ENCODE measurements at regions not wholly inside any gene's neighbourhood (a gene's known extent, or its start where the extent isn't known, plus 50 kb on each side); places are given as distances from the start of the nearest gene placed in this dataset.

DNA sequence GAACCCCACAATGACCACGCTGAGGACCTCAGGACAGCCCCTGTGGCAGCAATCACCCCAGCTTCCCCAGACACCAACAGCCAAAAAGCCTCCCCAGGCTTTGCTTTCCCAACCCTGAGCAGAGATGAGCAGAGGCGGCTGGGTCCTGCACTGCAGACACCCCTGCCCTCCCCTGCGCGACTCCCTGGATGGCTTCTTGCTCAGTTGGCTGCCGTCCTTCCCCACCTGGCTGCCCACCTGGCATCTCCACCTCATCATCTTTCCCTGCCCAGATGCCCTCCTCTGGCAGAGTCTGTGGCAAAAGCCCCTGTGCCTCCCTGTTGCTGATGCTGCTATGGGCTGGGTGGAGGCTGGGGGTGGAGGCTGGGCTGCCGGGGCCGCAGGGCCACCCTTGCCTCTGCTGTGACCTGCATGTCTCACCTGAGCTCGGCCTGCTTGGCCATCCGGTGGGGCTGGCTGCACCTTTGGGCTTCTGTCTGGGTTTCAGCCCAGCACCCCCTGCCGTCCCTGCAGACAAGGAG lies 567.7 kb downstream of the TCERG1L start:
- H3K4me2 ChIP-seq: no peak overlapping the region
- H2AFZ ChIP-seq (ENCODE audit: low read depth): no peak overlapping the region
- no peaks in the 10 kb centered on the region for H4K20me1 ChIP-seq (ENCODE audit: insufficient read depth)
- H3K79me2 ChIP-seq (ENCODE audit: insufficient read depth, low read depth): no peaks in the 10 kb centered on the region
- H3K9ac ChIP-seq: no peak overlapping the region
- TF ChIP-seq, protein P1, sequence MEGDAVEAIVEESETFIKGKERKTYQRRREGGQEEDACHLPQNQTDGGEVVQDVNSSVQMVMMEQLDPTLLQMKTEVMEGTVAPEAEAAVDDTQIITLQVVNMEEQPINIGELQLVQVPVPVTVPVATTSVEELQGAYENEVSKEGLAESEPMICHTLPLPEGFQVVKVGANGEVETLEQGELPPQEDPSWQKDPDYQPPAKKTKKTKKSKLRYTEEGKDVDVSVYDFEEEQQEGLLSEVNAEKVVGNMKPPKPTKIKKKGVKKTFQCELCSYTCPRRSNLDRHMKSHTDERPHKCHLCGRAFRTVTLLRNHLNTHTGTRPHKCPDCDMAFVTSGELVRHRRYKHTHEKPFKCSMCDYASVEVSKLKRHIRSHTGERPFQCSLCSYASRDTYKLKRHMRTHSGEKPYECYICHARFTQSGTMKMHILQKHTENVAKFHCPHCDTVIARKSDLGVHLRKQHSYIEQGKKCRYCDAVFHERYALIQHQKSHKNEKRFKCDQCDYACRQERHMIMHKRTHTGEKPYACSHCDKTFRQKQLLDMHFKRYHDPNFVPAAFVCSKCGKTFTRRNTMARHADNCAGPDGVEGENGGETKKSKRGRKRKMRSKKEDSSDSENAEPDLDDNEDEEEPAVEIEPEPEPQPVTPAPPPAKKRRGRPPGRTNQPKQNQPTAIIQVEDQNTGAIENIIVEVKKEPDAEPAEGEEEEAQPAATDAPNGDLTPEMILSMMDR (conservative IDR thresholded peaks at IDR 0.05; ENCODE audit: low read depth, low read length): no peak
- H3K27me3 ChIP-seq (ENCODE audit: insufficient read depth, low read depth): no peaks in the 10 kb centered on the region; the same call in 1 of the 2 replicates
- H3K4me3 ChIP-seq (IDR thresholded peaks at IDR 0.05; ENCODE audit: insufficient read depth, low read depth, low read length): no peak overlapping the region
- H3K27ac ChIP-seq: no peak overlapping the region
- no peaks in the 10 kb centered on the region for H3K4me1 ChIP-seq (ENCODE audit: low read depth, poor library complexity, severe bottlenecking)
- H3K36me3 ChIP-seq (ENCODE audit: insufficient read depth): no peaks in the 10 kb centered on the region

DNA sequence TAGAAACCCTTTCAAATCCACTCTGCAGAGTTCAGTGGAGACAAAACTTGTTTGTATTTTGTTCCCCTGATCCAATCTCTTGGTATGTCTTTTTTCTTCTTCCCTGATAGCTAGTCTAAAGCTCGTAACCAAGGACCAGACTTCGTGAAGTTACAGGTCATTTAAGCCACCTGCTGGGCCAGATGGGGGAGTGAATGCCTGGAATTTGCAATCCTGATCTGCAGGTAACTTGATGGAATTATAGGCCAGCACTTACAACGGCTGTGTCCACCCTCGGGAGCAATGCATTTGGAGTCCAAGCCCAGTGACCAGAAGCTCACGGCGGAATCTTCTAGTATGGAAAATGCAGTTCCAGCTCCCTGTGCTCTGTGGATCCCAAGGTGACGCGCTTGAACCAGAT lies 566.9 kb downstream of the TCERG1L start:
- Histone ChIP-seq H3K27me3 (ENCODE audit: insufficient read depth, low read depth) (no peaks in the 10 kb centered on the region; the same call in 1 of the 2 replicates), H3K4me2 (no peak overlapping the region), H3K9ac (no peak overlapping the region), H3K4me3 (IDR thresholded peaks at IDR 0.05; ENCODE audit: insufficient read depth, low read depth, low read length) (no peak overlapping the region), H3K79me2 (ENCODE audit: insufficient read depth, low read depth) (no peaks in the 10 kb centered on the region), H2AFZ (ENCODE audit: low read depth) (no peak overlapping the region), H3K36me3 (ENCODE audit: insufficient read depth) (no peaks in the 10 kb centered on the region), H4K20me1 (ENCODE audit: insufficient read depth) (no peaks in the 10 kb centered on the region), H3K27ac (no peak overlapping the region), H3K4me1 (ENCODE audit: low read depth, poor library complexity, severe bottlenecking) (no peaks in the 10 kb centered on the region)
- TF ChIP-seq, protein P1 (conservative IDR thresholded peaks at IDR 0.05; ENCODE audit: low read depth, low read length): no peak

DNA sequence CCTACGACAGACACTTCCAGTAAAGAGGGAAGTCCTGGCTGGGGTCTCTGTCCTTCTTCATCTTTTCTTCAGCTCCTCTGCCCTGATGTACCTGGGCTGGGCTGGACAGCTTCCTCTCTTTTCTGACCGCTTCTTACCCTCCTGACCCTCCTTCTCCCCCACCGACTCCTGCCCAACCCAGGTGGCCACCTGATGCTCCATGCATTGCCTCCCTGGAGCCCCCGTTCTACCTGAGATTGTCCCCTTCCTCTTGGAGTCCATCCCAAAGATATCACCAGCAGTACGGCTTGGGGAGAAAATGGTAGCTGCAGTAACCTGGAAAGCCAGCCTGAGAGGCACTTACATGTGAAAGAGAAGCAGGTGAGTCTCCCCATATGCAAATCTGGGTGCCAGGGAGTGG lies 566.3 kb downstream of the TCERG1L start:
- H3K4me3 ChIP-seq (IDR thresholded peaks at IDR 0.05; ENCODE audit: insufficient read depth, low read depth, low read length): no peak overlapping the region
- H3K9ac ChIP-seq: no peak overlapping the region
- no peaks in the 10 kb centered on the region for H3K79me2 ChIP-seq (ENCODE audit: insufficient read depth, low read depth)
- H3K4me2 ChIP-seq: no peak overlapping the region
- H4K20me1 ChIP-seq (ENCODE audit: insufficient read depth): no peaks in the 10 kb centered on the region
- no peaks in the 10 kb centered on the region for H3K36me3 ChIP-seq (ENCODE audit: insufficient read depth)
- no peaks in the 10 kb centered on the region; the same call in 1 of the 2 replicates for H3K27me3 ChIP-seq (ENCODE audit: insufficient read depth, low read depth)
- no peak overlapping the region for H2AFZ ChIP-seq (ENCODE audit: low read depth)
- H3K4me1 ChIP-seq (ENCODE audit: low read depth, poor library complexity, severe bottlenecking): no peaks in the 10 kb centered on the region
- no peak overlapping the region for H3K27ac ChIP-seq
- TF ChIP-seq, protein P1 (conservative IDR thresholded peaks at IDR 0.05; ENCODE audit: low read depth, low read length): no peak

DNA sequence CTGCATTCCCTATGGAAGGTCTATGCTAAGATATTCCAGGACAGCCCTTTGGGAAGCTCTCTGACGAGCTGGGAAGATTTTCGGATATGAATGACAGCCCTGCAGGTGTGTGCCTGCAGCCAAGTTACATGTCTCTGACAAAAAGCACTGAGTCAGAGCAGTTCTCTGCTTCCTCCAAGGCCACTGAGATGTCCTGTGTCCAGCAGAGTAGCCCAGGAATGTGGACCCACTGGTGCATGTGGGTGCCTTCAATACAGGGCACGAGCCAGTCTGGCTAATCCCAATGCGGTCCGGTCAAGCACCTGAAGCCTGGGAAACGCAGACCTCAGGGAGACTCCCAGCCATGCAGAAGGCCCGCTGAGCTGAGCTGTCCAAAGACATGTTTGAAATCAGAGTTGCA lies 565.7 kb downstream of the TCERG1L start:
- H3K4me2 ChIP-seq: no peak overlapping the region
- no peaks in the 10 kb centered on the region for H3K36me3 ChIP-seq (ENCODE audit: insufficient read depth)

More for the DNA sequence above, 565.7 kb downstream of the TCERG1L start:
- Histone ChIP-seq H4K20me1 (ENCODE audit: insufficient read depth) (no peaks in the 10 kb centered on the region), H3K4me1 (ENCODE audit: low read depth, poor library complexity, severe bottlenecking) (no peaks in the 10 kb centered on the region), H3K4me3 (IDR thresholded peaks at IDR 0.05; ENCODE audit: insufficient read depth, low read depth, low read length) (no peak overlapping the region), H2AFZ (ENCODE audit: low read depth) (no peak overlapping the region), H3K79me2 (ENCODE audit: insufficient read depth, low read depth) (no peaks in the 10 kb centered on the region), H3K9ac (no peak overlapping the region), H3K27ac (no peak overlapping the region), H3K27me3 (ENCODE audit: insufficient read depth, low read depth) (no peaks in the 10 kb centered on the region; the same call in 1 of the 2 replicates)
- TF ChIP-seq, protein P1 (conservative IDR thresholded peaks at IDR 0.05; ENCODE audit: low read depth, low read length): no peak

All from KMS-11 (cell line).